ENCODE measurements at regions not wholly inside any gene's neighbourhood (a gene's known extent, or its start where the extent isn't known, plus 50 kb on each side); places are given as distances from the start of the nearest gene placed in this dataset.

- TF ChIP-seq CTCF (conservative IDR thresholded peaks at IDR 0.05), result no peak
- no peak for TF ChIP-seq ZFX (IDR thresholded peaks at IDR 0.05)
Observed at GRCh38 chr3:83317605-83318004, 1556.2 kb upstream of the GBE1 start.
